ENCODE measurements at regions not wholly inside any gene's neighbourhood (a gene's known extent, or its start where the extent isn't known, plus 50 kb on each side); places are given as distances from the start of the nearest gene placed in this dataset.
A peak's percentile ranks its signal among the peaks of the same experiment; 100 is the strongest.
"Not testable (repeated sequence)": the region's sequence is repeated elsewhere in the genome, so short reads cannot be mapped to it uniquely, and the experiment has no call there.

DNA sequence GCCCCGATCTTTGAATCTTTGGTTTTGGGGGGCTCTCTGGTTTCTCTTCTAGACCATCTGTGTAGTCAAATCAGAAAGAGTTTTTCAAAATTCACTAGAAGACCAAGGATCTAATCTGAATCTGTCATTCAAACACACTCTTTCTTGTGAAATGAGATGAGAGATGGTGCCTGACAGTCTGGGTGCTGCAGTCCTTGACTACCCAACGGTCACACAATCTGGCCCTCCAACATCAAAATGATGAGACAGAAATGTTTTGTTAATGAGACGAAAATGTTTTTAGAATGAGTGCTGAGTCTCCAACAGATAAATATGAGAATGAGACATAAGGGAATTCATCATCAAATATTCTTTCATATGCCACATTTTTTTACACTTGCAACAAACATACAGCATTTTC is 695.7 kb upstream of the USP15 start:
- no peak overlapping the region for H3K4me3 ChIP-seq
- no peak overlapping the region for H3K27ac ChIP-seq
- no peaks in the 10 kb centered on the region for H3K27me3 ChIP-seq
- H3K36me3 ChIP-seq = no peaks in the 10 kb centered on the region
- H3K9me3 ChIP-seq (replicated peaks) = no peaks in the 10 kb centered on the region
- no peak for DNase-seq
- no peaks in the 10 kb centered on the region for H3K4me1 ChIP-seq

DNA sequence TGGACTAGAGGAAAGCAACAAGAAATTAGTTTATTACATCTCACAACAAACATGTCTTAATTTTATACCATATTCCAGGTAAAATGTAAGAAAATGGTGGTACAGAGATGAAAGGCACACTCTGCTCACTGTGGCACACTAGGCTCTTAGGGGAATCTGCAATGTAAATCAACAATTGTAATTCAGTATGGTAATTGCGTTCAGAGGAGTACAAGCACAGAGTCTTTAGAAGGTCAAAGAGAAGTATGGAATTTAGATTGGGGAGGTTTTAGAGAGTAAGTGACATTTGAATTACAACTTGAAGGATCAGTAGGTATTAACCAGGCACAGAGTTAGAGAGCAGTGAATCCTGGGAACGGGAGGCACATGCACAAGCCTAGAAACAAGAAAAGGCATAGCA is 694.0 kb upstream of the USP15 start:
- Histone ChIP-seq H3K9me3 (replicated peaks) (no peaks in the 10 kb centered on the region), H3K27ac (no peak overlapping the region), H3K4me3 (no peak overlapping the region), H3K27me3 (no peaks in the 10 kb centered on the region), H3K4me1 (no peaks in the 10 kb centered on the region), H3K36me3 (no peaks in the 10 kb centered on the region)
- no peak for DNase-seq

DNA sequence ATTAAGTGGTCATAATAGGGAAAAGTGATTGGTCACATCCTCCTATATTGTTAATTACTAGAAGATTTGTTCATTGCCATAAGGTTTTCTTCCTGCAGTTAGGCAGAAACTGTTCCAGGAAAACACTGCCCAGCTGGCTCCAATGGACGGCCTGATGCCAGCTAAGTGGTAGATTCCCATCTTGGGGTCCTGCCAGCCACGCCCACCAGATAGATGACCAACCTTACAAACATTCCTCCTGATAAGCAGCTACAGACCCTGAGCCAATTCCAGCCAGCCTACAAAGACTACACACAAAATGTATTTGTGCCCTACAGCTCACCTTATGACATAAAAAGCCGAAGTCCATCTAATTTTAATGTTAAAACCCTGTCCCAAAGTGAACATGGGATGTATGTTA is 685.9 kb upstream of the USP15 start:
- H3K27me3 ChIP-seq = no peaks in the 10 kb centered on the region
- H3K9me3 ChIP-seq (replicated peaks) = no peaks in the 10 kb centered on the region

GRCh38 chr12:61584943-61585342 is 675.3 kb upstream of the USP15 start:
- H3K27me3 ChIP-seq = no peaks in the 10 kb centered on the region
- no peak overlapping the region for H3K27ac ChIP-seq
- H3K4me3 ChIP-seq = no peak overlapping the region
- H3K36me3 ChIP-seq = no peaks in the 10 kb centered on the region
- no peak for DNase-seq
- H3K4me1 ChIP-seq = no peaks in the 10 kb centered on the region
- H3K9me3 ChIP-seq (replicated peaks) = no peaks in the 10 kb centered on the region

More for the DNA sequence above, 685.9 kb upstream of the USP15 start:
- Histone ChIP-seq H3K27ac (no peak overlapping the region), H3K4me3 (no peak overlapping the region), H3K4me1 (no peaks in the 10 kb centered on the region), H3K36me3 (no peaks in the 10 kb centered on the region)
- no peak for DNase-seq

- not testable (repeated sequence) for H3K4me1 ChIP-seq; DNase-seq; H3K4me3 ChIP-seq; H3K27me3 ChIP-seq; H3K27ac ChIP-seq; H3K36me3 ChIP-seq; H3K9me3 ChIP-seq (replicated peaks)
Measured at GRCh38 chr12:61590864-61591263, 669.3 kb upstream of the USP15 start.

DNA sequence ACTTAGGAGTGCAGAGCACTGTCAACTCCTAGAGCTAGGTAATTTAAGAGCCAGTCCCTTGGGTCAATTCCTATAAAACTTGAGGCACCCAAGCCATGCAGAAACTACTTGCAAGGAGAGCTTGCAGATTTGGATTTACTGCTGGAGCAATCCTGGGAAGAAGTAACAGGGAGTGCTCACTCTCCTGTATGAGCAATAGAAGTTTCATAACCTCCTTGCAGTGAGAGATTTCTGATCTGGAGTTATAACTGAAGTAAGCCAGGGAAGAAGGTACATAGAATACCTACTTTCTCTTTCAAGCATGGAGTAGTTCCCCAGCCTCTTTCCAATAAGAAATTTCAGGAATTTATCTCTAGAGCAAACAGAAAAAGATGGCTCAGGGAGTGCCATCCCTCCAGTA is 650.1 kb upstream of the USP15 start:
- Histone ChIP-seq H3K4me3 (no peak overlapping the region), H3K36me3 (no peaks in the 10 kb centered on the region), H3K9me3 (replicated peaks) (no peaks in the 10 kb centered on the region), H3K27ac (no peak overlapping the region), H3K4me1 (no peaks in the 10 kb centered on the region), H3K27me3 (no peaks in the 10 kb centered on the region)
- no peak for DNase-seq

DNA sequence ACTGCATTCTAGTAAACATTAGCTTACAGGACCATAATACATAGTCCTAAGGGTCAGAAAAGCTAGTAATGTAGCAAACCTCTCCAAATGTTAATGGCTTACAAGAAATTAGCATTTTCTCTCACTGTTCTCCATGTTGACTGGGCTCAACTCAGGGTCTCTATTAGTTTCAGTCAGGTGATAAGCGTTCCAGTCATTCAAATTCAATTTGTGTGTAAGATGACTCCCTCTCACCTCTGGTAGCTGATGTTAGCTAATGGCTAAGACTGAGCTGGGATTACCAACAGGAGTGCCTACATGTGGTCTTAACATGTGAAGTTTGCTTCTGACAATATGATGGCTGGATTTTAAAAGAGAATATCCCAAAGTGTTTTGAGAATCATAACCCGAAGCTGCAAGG is 630.5 kb upstream of the USP15 start:
- Histone ChIP-seq H3K9me3 (replicated peaks) (no peaks in the 10 kb centered on the region), H3K27me3 (no peaks in the 10 kb centered on the region), H3K36me3 (no peaks in the 10 kb centered on the region), H3K4me1 (no peaks in the 10 kb centered on the region), H3K27ac (no peak overlapping the region), H3K4me3 (no peak overlapping the region)
- no peak for DNase-seq

GRCh38 chr12:61646639-61647038 is 613.6 kb upstream of the USP15 start:
- no peaks in the 10 kb centered on the region for H3K27me3 ChIP-seq
- DNase-seq = no peak
- H3K27ac ChIP-seq = no peak overlapping the region
- H3K4me1 ChIP-seq = no peaks in the 10 kb centered on the region
- H3K36me3 ChIP-seq = no peaks in the 10 kb centered on the region
- H3K4me3 ChIP-seq = no peak overlapping the region
- H3K9me3 ChIP-seq (replicated peaks) = no peaks in the 10 kb centered on the region

GRCh38 chr12:61647566-61647965 is 612.6 kb upstream of the USP15 start:
- no peak for DNase-seq
- Histone ChIP-seq H3K27me3 (no peaks in the 10 kb centered on the region), H3K4me3 (no peak overlapping the region), H3K27ac (no peak overlapping the region), H3K36me3 (no peaks in the 10 kb centered on the region), H3K4me1 (no peaks in the 10 kb centered on the region), H3K9me3 (replicated peaks) (no peaks in the 10 kb centered on the region)

GRCh38 chr12:61652265-61652664 is 607.9 kb upstream of the USP15 start:
- DNase-seq = no peak
- Histone ChIP-seq H3K4me1 (no peaks in the 10 kb centered on the region), H3K36me3 (no peaks in the 10 kb centered on the region), H3K9me3 (replicated peaks) (no peaks in the 10 kb centered on the region), H3K27ac (no peak overlapping the region), H3K4me3 (no peak overlapping the region), H3K27me3 (no peaks in the 10 kb centered on the region)

DNA sequence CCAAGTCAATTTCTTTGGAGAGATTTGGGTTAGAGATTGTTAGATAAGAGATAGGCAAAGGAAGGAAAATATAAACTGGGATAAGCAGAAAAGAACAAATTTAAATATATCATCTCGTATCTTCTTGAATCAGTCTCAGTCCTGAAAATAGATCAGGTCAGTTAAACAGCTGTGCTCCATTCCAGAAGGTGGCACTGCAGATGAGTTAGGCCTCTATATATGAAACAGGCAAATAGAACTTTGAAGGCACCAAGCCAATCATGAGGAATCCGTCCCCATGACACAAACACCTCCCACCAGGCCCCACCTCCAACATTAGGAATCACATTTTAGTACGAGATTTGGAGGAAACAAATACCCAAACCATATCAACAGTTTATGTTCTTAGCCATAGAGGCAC is 605.5 kb upstream of the USP15 start:
- Histone ChIP-seq H3K4me3 (no peak overlapping the region), H3K27me3 (no peaks in the 10 kb centered on the region), H3K9me3 (replicated peaks) (no peaks in the 10 kb centered on the region), H3K36me3 (no peaks in the 10 kb centered on the region), H3K4me1 (no peaks in the 10 kb centered on the region), H3K27ac (no peak overlapping the region)
- DNase-seq = peak; percentile 2 to 21

DNA sequence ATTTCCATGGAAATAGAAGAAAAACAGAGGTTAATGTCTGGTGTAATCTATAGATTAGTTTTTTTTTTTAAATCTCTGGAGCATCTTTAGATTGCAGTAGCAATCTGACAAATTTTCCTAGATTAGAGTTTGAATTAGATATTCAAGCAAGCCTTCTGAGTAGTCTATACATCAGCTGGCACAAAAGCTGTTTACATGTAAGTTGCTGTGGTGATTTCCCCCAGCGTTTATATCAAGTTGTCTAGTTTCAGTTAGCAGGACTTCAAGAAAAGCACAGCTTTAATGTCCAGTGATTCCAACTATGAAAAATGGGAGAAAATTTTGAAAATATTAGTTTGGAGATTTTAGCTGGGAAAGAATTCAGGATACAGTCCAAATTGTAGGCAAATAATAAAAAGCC is 605.0 kb upstream of the USP15 start:
- DNase-seq = no peak
- Histone ChIP-seq H3K4me1 (no peaks in the 10 kb centered on the region), H3K4me3 (no peak overlapping the region), H3K36me3 (no peaks in the 10 kb centered on the region), H3K9me3 (replicated peaks) (no peaks in the 10 kb centered on the region), H3K27me3 (no peaks in the 10 kb centered on the region), H3K27ac (no peak overlapping the region)

DNA sequence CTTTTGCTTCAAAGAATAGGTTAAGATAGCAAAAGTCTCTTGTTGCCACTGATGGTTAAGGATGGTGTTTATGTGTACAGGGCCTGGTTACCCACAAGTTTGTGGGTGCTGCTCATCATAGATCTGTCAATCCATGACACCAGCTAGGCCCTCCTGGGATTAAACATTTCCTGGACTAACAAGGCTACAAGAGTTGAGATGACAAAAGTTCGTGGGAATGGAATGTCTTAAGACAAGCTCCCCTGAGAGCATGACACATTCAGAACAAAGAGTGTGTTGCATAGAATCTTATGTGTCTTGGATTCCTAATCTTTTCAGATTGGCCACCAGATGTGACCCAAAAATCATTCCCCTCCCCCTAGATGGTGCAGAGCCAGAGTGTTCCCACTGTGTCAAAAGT is 592.5 kb upstream of the USP15 start:
- Histone ChIP-seq H3K9me3 (replicated peaks) (no peaks in the 10 kb centered on the region), H3K27ac (no peak overlapping the region), H3K4me1 (no peaks in the 10 kb centered on the region), H3K4me3 (no peak overlapping the region), H3K27me3 (no peaks in the 10 kb centered on the region), H3K36me3 (no peaks in the 10 kb centered on the region)
- DNase-seq = no peak

GRCh38 chr12:61676520-61676919 is 583.7 kb upstream of the USP15 start:
- Histone ChIP-seq H3K36me3 (no peaks in the 10 kb centered on the region), H3K27me3 (no peaks in the 10 kb centered on the region), H3K4me3 (no peak overlapping the region), H3K4me1 (no peaks in the 10 kb centered on the region), H3K27ac (no peak overlapping the region), H3K9me3 (replicated peaks) (no peaks in the 10 kb centered on the region)
- no peak for DNase-seq

GRCh38 chr12:61687407-61687806 is 572.8 kb upstream of the USP15 start:
- Histone ChIP-seq H3K9me3 (replicated peaks) (no peaks in the 10 kb centered on the region), H3K4me1 (no peaks in the 10 kb centered on the region), H3K4me3 (no peak overlapping the region), H3K27ac (no peak overlapping the region), H3K27me3 (no peaks in the 10 kb centered on the region), H3K36me3 (no peaks in the 10 kb centered on the region)
- no peak for DNase-seq

DNA sequence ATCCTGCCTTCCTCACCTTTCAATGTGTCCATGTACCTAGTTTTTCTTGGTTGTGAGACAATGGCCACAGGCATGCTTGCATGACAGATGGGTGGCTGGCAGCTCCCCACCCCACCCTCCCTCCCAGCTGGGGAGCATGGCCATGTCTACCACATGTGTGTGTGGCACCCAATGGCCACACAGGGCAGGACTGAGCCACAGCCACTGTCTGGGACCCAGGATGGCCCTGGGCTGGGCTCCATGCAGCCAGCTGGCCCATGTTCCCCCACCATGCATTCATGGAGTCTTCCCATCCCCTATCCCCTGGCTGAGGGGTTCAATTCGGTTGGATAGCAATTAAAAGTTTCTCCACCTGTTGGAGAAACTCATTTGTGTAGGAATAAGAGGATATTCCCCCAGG is 566.0 kb upstream of the USP15 start:
- no peak for DNase-seq
- Histone ChIP-seq H3K9me3 (replicated peaks) (no peaks in the 10 kb centered on the region), H3K4me3 (no peak overlapping the region), H3K4me1 (no peaks in the 10 kb centered on the region), H3K27me3 (no peaks in the 10 kb centered on the region), H3K27ac (no peak overlapping the region), H3K36me3 (no peaks in the 10 kb centered on the region)

GRCh38 chr12:61701471-61701870 is 558.7 kb upstream of the USP15 start:
- Histone ChIP-seq H3K9me3 (replicated peaks) (no peaks in the 10 kb centered on the region), H3K4me1 (no peaks in the 10 kb centered on the region), H3K36me3 (no peaks in the 10 kb centered on the region), H3K27ac (no peak overlapping the region), H3K27me3 (no peaks in the 10 kb centered on the region), H3K4me3 (no peak overlapping the region)
- DNase-seq = no peak
